HepG2 (cell line): ENCODE measurements at regions not wholly inside any gene's neighbourhood (a gene's known extent, or its start where the extent isn't known, plus 50 kb on each side); places are given as distances from the start of the nearest gene placed in this dataset.

Source experiments
- JDP2 ChIP-seq: sonication (generic); formaldehyde crosslinking; IDR thresholded peaks from 2 replicates; pipeline ENCODE4 v1.8.1; 2022; ENCODE audit warnings: missing genetic modification reagents, borderline replicate concordance
- KMT2A ChIP-seq: sonication (generic); formaldehyde crosslinking; IDR thresholded peaks from 2 replicates; pipeline ENCODE4 v1.4.0; 2020; ENCODE audit warnings: missing genetic modification reagents
- PAXIP1 ChIP-seq: sonication (generic); formaldehyde crosslinking; conservative IDR thresholded peaks from 2 replicates; pipeline ENCODE4 v1.4.0; 2020; ENCODE audit warnings: mild to moderate bottlenecking, missing genetic modification reagents, moderate library complexity
- PCBP1 ChIP-seq: fragments of 200-400 bp; formaldehyde crosslinking; IDR thresholded peaks from 2 replicates; pipeline ENCODE4 v1.6.1; 2017; ENCODE audit warnings: mild to moderate bottlenecking, low read depth, low read length, borderline replicate concordance
- SATB2 ChIP-seq: sonication (generic); formaldehyde crosslinking; IDR thresholded peaks from 2 replicates; pipeline ENCODE4 v1.5.0; 2020; ENCODE audit warnings: missing genetic modification reagents
- SNAPC5 ChIP-seq: sonication (generic); formaldehyde crosslinking; IDR thresholded peaks from 2 replicates; pipeline ENCODE4 v1.8.1; 2023; ENCODE audit warnings: mild to moderate bottlenecking, missing genetic modification reagents, borderline replicate concordance
- YEATS2 ChIP-seq: sonication (generic); formaldehyde crosslinking; IDR thresholded peaks from 2 replicates; pipeline ENCODE4 v1.4.0; 2020; ENCODE audit warnings: missing genetic modification reagents, borderline replicate concordance
- ZGPAT ChIP-seq: IDR thresholded peaks from 2 replicates; pipeline ENCODE4 v1.6.1; 2016; ENCODE audit warnings: mild to moderate bottlenecking
- ZNF264 ChIP-seq: sonication (generic); formaldehyde crosslinking; IDR thresholded peaks from 2 replicates; pipeline ENCODE4 v1.4.0; 2020; ENCODE audit warnings: missing genetic modification reagents
- ZNF609 ChIP-seq: sonication (generic); formaldehyde crosslinking; IDR thresholded peaks from 2 replicates; pipeline ENCODE4 v1.4.0; 2020; ENCODE audit warnings: mild to moderate bottlenecking, missing genetic modification reagents, borderline replicate concordance
- TF ChIP-seq, protein P1 (sequence below): IDR thresholded peaks from 2 replicates; pipeline ENCODE4 v1.6.1; 2016; ENCODE audit warnings: missing compliant biosample characterization, missing genetic modification reagents, borderline replicate concordance

DNA sequence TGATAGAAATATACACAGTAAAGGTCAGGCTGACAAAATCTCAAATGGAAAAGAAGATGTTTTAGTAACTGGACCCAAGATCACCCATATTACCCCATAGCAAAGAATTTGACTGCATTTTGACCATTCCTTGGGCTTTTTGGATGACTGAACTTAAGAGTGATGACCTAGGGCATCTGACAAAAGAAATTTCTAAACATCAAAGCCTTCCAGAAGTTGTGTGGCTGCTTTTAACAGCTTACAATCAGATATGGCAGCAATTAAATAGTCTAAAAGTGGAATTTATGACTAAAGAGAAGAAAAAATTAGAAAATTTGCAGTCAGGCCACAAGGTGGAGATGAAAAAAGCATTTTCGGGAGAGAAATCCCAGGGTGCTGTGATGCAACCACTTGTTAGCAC lies 563.0 kb downstream of the RERGL start (continued):
- no peak for TF ChIP-seq PAXIP1 (CRISPR knock-in tag)
- TF ChIP-seq YEATS2 (CRISPR knock-in tag) = no peak
- no peak for TF ChIP-seq ZGPAT
- TF ChIP-seq SATB2 (CRISPR knock-in tag) = no peak
- no peak for TF ChIP-seq JDP2
- TF ChIP-seq PCBP1 = no peak
- TF ChIP-seq SNAPC5 (CRISPR knock-in tag) = no peak
- TF ChIP-seq, protein P1, sequence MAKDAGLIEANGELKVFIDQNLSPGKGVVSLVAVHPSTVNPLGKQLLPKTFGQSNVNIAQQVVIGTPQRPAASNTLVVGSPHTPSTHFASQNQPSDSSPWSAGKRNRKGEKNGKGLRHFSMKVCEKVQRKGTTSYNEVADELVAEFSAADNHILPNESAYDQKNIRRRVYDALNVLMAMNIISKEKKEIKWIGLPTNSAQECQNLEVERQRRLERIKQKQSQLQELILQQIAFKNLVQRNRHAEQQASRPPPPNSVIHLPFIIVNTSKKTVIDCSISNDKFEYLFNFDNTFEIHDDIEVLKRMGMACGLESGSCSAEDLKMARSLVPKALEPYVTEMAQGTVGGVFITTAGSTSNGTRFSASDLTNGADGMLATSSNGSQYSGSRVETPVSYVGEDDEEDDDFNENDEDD = no peak
- TF ChIP-seq ZNF609 = no peak
- TF ChIP-seq ZNF264 (CRISPR knock-in tag) = no peak
- no peak for TF ChIP-seq KMT2A (CRISPR knock-in tag)
